Daoy (cell line): ENCODE measurements at regions not wholly inside any gene's neighbourhood (a gene's known extent, or its start where the extent isn't known, plus 50 kb on each side); places are given as distances from the start of the nearest gene placed in this dataset.
"Not testable (repeated sequence)": the region's sequence is repeated elsewhere in the genome, so short reads cannot be mapped to it uniquely, and the experiment has no call there.

Source experiments
- DNase-seq: peaks from one replicate; pipeline ENCODE4 v3.0.0-alpha.2; 2015; ENCODE audit warnings: low read depth

GRCh38 chr10:30732671-30733070 is 103.1 kb upstream of the LYZL2 start:
- DNase-seq = no peak

GRCh38 chr10:30731963-30732362 is 102.4 kb upstream of the LYZL2 start:
- DNase-seq = no peak

- DNase-seq = no peak
Observed at GRCh38 chr10:30730306-30730705, 100.8 kb upstream of the LYZL2 start.

- no peak for DNase-seq
Observed at GRCh38 chr10:30728766-30729165, 99.2 kb upstream of the LYZL2 start.

GRCh38 chr10:30728127-30728526 is 98.6 kb upstream of the LYZL2 start:
- DNase-seq = no peak

- no peak for DNase-seq
Observed at GRCh38 chr10:30727524-30727923, 98.0 kb upstream of the LYZL2 start.

- peak; percentile 72 for DNase-seq
Observed at GRCh38 chr10:30726783-30727414, 97.3 kb upstream of the LYZL2 start.

- DNase-seq = no peak
Observed at GRCh38 chr10:30725661-30726060, 96.1 kb upstream of the LYZL2 start.

GRCh38 chr10:30724296-30724695 is 94.7 kb upstream of the LYZL2 start:
- no peak for DNase-seq

GRCh38 chr10:30722956-30723620 is 93.5 kb upstream of the LYZL2 start:
- DNase-seq = no peak

GRCh38 chr10:30719832-30720231 is 90.3 kb upstream of the LYZL2 start:
- DNase-seq = no peak

GRCh38 chr10:30709700-30710358 is 80.3 kb upstream of the LYZL2 start:
- no peak for DNase-seq

- no peak for DNase-seq
Observed at GRCh38 chr10:30709229-30709628, 79.7 kb upstream of the LYZL2 start.

- DNase-seq = no peak
Observed at GRCh38 chr10:30708234-30708633, 78.7 kb upstream of the LYZL2 start.

- DNase-seq = not testable (repeated sequence)
Observed at GRCh38 chr10:30706189-30706588, 76.6 kb upstream of the LYZL2 start.

GRCh38 chr10:30705625-30706149 is 76.1 kb upstream of the LYZL2 start:
- no peak for DNase-seq

- DNase-seq = no peak
Observed at GRCh38 chr10:30705101-30705624, 75.6 kb upstream of the LYZL2 start.

- not testable (repeated sequence) for DNase-seq
Observed at GRCh38 chr10:30704601-30705100, 75.1 kb upstream of the LYZL2 start.

- DNase-seq = no peak
Observed at GRCh38 chr10:30704026-30704600, 74.6 kb upstream of the LYZL2 start.

GRCh38 chr10:30703446-30703845 is 73.9 kb upstream of the LYZL2 start:
- not testable (repeated sequence) for DNase-seq

- no peak for DNase-seq
Observed at GRCh38 chr10:30702860-30703259, 73.3 kb upstream of the LYZL2 start.
